Panc1 (cell line): ENCODE measurements at regions not wholly inside any gene's neighbourhood (a gene's known extent, or its start where the extent isn't known, plus 50 kb on each side); places are given as distances from the start of the nearest gene placed in this dataset.

Experiments
- ATAC-seq: fragments of 200-7000 bp; cut with Tn5 transposase; 2 replicates; pipeline ENCODE4 v1.9.1; 2020; ENCODE audit warnings: mild to moderate bottlenecking, moderate library complexity
- BruUV-seq: library from RNA; stranded (reverse); fragments of 400-500 nt; replicated peaks from 2 replicates; lab custom pipeline; 2021; lab: Mats Ljungman, UMichigan
- CTCF ChIA-PET: fragments of 300-600 bp; sonication (Branson Sonifier 250); formaldehyde crosslinking; loops from one replicate; lab custom pipeline; 2022; ENCODE audit warnings: antibody characterized with exemption; lab: Charles Lee
- POLR2A ChIA-PET: fragments of 300-600 bp; sonication (Branson Sonifier 250); formaldehyde crosslinking; loops from one replicate; lab custom pipeline; 2022; ENCODE audit warnings: antibody characterized with exemption; lab: Charles Lee
- DNase-seq: peaks from one replicate; pipeline ENCODE4 v3.0.0-alpha.2; 2010; ENCODE audit warnings: low read depth, low spot score
- H3K27ac ChIP-seq: 2 replicates; pipeline ENCODE4 v1.5.1; 2011; ENCODE audit warnings: mild to moderate bottlenecking, low read length, inconsistent platforms
- H3K27me3 ChIP-seq: fragments of 200-500 bp; sonication (Bioruptor generic); 2 replicates; pipeline ENCODE4 v1.6.0; 2014; ENCODE audit warnings: low read length, inconsistent platforms; ENCODE audit not compliant: control insufficient read depth, insufficient read depth
- H3K36me3 ChIP-seq: fragments of 200-500 bp; sonication (Bioruptor generic); 2 replicates; pipeline ENCODE4 v1.5.1; 2014; ENCODE audit warnings: inconsistent platforms, mild to moderate bottlenecking, low read length, moderate library complexity; ENCODE audit not compliant: control insufficient read depth, insufficient read depth
- H3K4me1 ChIP-seq: 2 replicates; pipeline ENCODE4 v1.5.1; 2011; ENCODE audit warnings: inconsistent platforms, mild to moderate bottlenecking, low read length, moderate library complexity; ENCODE audit not compliant: control insufficient read depth, insufficient read depth
- H3K4me3 ChIP-seq, 2 experiments: 2 replicates each; pipeline ENCODE4 v1.5.1; 2011 to 2012; ENCODE audit warnings: low read depth in 2 of 2, low read length in 2 of 2, mild to moderate bottlenecking in 2 of 2, inconsistent platforms in 1 of 2, moderate library complexity in 1 of 2
- H3K9me3 ChIP-seq: fragments of 200-500 bp; sonication (Bioruptor generic); 2 replicates; pipeline ENCODE4 v1.5.1; 2014; ENCODE audit warnings: low read depth, mild to moderate bottlenecking, inconsistent platforms, low read length, moderate library complexity; ENCODE audit not compliant: control insufficient read depth, insufficient read depth
- POLR2AphosphoS5 ChIP-seq: IDR thresholded peaks from 2 replicates; pipeline ENCODE4 v1.6.1; 2012; ENCODE audit warnings: mild to moderate bottlenecking, low read depth, low read length, moderate library complexity
- SIN3A ChIP-seq: IDR thresholded peaks from 2 replicates; pipeline ENCODE4 v1.6.1; 2012; ENCODE audit warnings: low read depth, mild to moderate bottlenecking, low read length, moderate library complexity, borderline replicate concordance; ENCODE audit not compliant: insufficient read depth
- TCF7L2 ChIP-seq: IDR thresholded peaks from 2 replicates; pipeline ENCODE4 v1.6.1; 2011; ENCODE audit warnings: mild to moderate bottlenecking, low read depth, low read length, inconsistent platforms
- in situ Hi-C: cut with HindIII; loops from 2 replicates; pipeline ENCODE4 v1.10.0; 2016; ENCODE audit warnings: low sequenced_read_pairs, low pct_unique_long_range_greater_than_20kb
- intact Hi-C: fragments of 100-400 bp; cut with micrococcal nuclease; formaldehyde crosslinking; loops from one replicate; pipeline ENCODE4 v1.10.0; 2022; ENCODE audit not compliant: unreplicated experiment
- TF ChIP-seq, protein P1 (sequence below): fragments of 450-650 bp; IDR thresholded peaks from 2 replicates; pipeline ENCODE4 v1.5.1; 2017; ENCODE audit warnings: mild to moderate bottlenecking
- TF ChIP-seq, protein P2 (sequence below), 2 experiments: IDR thresholded peaks; 2 replicates each; pipeline ENCODE4 v1.6.1; 2011 to 2012; ENCODE audit warnings: low read depth in 2 of 2, control low read depth in 1 of 2, low read length in 1 of 2, mild to moderate bottlenecking in 1 of 2, moderate library complexity in 1 of 2; ENCODE audit not compliant: insufficient read depth in 1 of 2

DNA sequence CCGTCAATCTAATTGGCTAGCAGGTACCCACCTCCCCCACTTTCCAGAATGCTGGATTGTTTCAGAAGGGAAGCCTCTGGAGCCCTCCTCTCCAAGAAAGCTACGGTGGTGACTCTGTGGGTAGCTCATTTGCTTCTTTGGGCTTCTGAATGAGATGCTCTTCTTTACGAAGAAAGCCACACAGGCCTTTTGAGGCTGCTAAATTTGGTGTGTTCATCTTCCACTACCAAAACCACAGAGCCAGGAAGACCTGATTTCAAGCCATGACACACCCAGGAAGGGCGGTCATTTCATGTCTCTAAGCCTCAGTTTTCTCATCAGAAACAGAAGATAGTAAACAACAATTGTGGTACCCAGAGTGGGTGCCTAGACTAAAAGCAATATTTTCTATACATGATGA is 901.2 kb downstream of the KCNMA1 start:
- intact Hi-C loops (no loop called here), in situ Hi-C loops (no loop called here)
- TF ChIP-seq TCF7L2 = no peak
- TF ChIP-seq SIN3A = no peak
- ChIA-PET POLR2A (no interaction called here), CTCF (no interaction called here)
- no TSS peak for BruUV-seq
- no peaks in the 10 kb centered on the region for H3K36me3 ChIP-seq
- H3K4me1 ChIP-seq = no peaks in the 10 kb centered on the region
- peaks cover 15% of the 10 kb centered on the region for H3K27me3 ChIP-seq
- ATAC-seq = no peak
- H3K9me3 ChIP-seq = no peaks in the 10 kb centered on the region
- DNase-seq = no peak
- H3K27ac ChIP-seq = no peak overlapping the region
- H3K4me3 ChIP-seq = no peak overlapping the region

DNA sequence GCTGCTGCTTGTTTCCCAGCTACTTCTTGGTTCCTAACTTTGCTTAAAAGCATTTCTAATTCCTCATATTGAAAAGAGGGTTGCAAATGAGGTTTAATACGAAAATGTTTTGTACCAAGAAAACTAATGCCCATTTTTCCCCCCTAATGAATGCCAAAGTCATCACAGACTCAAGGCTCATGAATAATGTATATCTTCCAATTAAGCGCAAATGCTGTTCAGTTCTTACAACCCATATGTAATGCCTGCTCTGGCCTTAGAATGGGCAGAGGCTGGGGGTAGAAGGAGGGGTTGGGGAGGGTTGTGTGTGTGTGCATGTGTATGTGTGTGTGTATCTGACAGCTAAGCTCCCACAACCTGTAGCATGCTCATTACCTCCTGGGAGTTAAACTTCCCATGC is 901.7 kb downstream of the KCNMA1 start:
- Histone ChIP-seq H3K36me3 (no peaks in the 10 kb centered on the region), H3K9me3 (no peaks in the 10 kb centered on the region), H3K4me3 (no peak overlapping the region), H3K27ac (no peak overlapping the region), H3K27me3 (peaks cover 15% of the 10 kb centered on the region), H3K4me1 (no peaks in the 10 kb centered on the region)
- DNase-seq = no peak
- no TSS peak for BruUV-seq
- TF ChIP-seq, protein P1, sequence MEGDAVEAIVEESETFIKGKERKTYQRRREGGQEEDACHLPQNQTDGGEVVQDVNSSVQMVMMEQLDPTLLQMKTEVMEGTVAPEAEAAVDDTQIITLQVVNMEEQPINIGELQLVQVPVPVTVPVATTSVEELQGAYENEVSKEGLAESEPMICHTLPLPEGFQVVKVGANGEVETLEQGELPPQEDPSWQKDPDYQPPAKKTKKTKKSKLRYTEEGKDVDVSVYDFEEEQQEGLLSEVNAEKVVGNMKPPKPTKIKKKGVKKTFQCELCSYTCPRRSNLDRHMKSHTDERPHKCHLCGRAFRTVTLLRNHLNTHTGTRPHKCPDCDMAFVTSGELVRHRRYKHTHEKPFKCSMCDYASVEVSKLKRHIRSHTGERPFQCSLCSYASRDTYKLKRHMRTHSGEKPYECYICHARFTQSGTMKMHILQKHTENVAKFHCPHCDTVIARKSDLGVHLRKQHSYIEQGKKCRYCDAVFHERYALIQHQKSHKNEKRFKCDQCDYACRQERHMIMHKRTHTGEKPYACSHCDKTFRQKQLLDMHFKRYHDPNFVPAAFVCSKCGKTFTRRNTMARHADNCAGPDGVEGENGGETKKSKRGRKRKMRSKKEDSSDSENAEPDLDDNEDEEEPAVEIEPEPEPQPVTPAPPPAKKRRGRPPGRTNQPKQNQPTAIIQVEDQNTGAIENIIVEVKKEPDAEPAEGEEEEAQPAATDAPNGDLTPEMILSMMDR = no peak
- TF ChIP-seq TCF7L2 = no peak
- TF ChIP-seq POLR2AphosphoS5 = no peak
- TF ChIP-seq, protein P2, sequence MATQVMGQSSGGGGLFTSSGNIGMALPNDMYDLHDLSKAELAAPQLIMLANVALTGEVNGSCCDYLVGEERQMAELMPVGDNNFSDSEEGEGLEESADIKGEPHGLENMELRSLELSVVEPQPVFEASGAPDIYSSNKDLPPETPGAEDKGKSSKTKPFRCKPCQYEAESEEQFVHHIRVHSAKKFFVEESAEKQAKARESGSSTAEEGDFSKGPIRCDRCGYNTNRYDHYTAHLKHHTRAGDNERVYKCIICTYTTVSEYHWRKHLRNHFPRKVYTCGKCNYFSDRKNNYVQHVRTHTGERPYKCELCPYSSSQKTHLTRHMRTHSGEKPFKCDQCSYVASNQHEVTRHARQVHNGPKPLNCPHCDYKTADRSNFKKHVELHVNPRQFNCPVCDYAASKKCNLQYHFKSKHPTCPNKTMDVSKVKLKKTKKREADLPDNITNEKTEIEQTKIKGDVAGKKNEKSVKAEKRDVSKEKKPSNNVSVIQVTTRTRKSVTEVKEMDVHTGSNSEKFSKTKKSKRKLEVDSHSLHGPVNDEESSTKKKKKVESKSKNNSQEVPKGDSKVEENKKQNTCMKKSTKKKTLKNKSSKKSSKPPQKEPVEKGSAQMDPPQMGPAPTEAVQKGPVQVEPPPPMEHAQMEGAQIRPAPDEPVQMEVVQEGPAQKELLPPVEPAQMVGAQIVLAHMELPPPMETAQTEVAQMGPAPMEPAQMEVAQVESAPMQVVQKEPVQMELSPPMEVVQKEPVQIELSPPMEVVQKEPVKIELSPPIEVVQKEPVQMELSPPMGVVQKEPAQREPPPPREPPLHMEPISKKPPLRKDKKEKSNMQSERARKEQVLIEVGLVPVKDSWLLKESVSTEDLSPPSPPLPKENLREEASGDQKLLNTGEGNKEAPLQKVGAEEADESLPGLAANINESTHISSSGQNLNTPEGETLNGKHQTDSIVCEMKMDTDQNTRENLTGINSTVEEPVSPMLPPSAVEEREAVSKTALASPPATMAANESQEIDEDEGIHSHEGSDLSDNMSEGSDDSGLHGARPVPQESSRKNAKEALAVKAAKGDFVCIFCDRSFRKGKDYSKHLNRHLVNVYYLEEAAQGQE (IDR thresholded peaks at IDR 0.05; ENCODE audit: insufficient read depth in 1 of 2, low read depth in 2 of 2, low read length in 1 of 2) = no peak
- TF ChIP-seq SIN3A = no peak
- CTCF ChIA-PET = interaction anchor here (0.7 kb wide), 1 partner anchor 239 kb away, joined by 4 read pairs; no protein-coding TSS in a partner anchor
- POLR2A ChIA-PET = no interaction called here
- no peak for ATAC-seq
- in situ Hi-C loops = no loop called here
- intact Hi-C loops = no loop called here

DNA sequence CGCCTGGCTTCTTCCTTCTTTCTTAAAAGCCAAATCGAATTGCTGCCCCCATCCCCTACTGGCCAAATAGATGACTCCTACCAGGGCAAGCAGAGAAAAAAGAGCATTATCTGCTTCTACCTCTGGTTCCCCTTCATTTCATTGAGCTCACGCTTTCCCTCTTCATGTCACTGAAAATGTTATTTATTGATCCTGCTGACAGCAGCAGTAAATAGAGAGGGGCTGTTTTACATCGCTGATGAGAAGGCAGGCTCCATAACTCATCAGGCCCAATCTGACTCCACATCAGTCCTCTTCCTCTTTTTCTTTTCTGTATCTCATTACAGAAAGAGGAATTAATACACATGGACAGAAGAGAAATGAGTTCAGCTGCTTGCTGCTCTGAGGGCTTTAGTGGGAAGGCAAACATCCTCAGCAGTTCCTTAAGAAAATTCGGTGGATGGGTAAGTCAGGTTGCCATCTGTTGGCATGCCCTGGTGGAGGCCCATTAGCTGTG is 904.1 kb downstream of the KCNMA1 start:
- Histone ChIP-seq H3K27me3 (peaks cover 9% of the 10 kb centered on the region), H3K36me3 (no peaks in the 10 kb centered on the region), H3K4me3 (no peak overlapping the region), H3K4me1 (no peaks in the 10 kb centered on the region), H3K27ac (no peak overlapping the region), H3K9me3 (no peaks in the 10 kb centered on the region)
- BruUV-seq = no TSS peak
- ChIA-PET CTCF (no interaction called here), POLR2A (no interaction called here)
- intact Hi-C loops (no loop called here), in situ Hi-C loops (no loop called here)
- TF ChIP-seq POLR2AphosphoS5 (no peak), SIN3A (no peak)
- DNase-seq (no peak), ATAC-seq (no peak)
